Neural cell (in vitro differentiated cells): ENCODE measurements at regions not wholly inside any gene's neighbourhood (a gene's known extent, or its start where the extent isn't known, plus 50 kb on each side); places are given as distances from the start of the nearest gene placed in this dataset.

Source experiments
- H2AFZ ChIP-seq: fragments of 200-600, 300-800 bp; sonication (generic), shearing (Covaris generic); 2 replicates; pipeline ENCODE4 v1.6.0; 2014; ENCODE audit warnings: low read depth, mild to moderate bottlenecking, antibody characterized with exemption, low read length, moderate library complexity
- H3F3A ChIP-seq: fragments of 200-600 bp; shearing (Covaris generic); 2 replicates; pipeline ENCODE4 v1.6.1; 2016; ENCODE audit warnings: mild to moderate bottlenecking, moderate library complexity, mixed read lengths, antibody characterized with exemption, low read length; ENCODE audit not compliant: insufficient read depth, poor library complexity, severe bottlenecking
- H3K27ac ChIP-seq: fragments of 200-600, 300-800 bp; sonication (generic), shearing (Covaris generic); 2 replicates; pipeline ENCODE4 v1.5.1; 2014; ENCODE audit warnings: mild to moderate bottlenecking, low read length, moderate library complexity
- H3K27me3 ChIP-seq: fragments of 300-800, 200-600 bp; sonication (generic), shearing (Covaris generic); 2 replicates; pipeline ENCODE4 v1.6.0; 2014; ENCODE audit warnings: mild to moderate bottlenecking, low read depth, low read length, moderate library complexity; ENCODE audit not compliant: insufficient read depth
- H3K36me3 ChIP-seq: fragments of 300-800, 200-600 bp; sonication (generic), shearing (Covaris generic); 2 replicates; pipeline ENCODE4 v1.5.1; 2014; ENCODE audit warnings: mild to moderate bottlenecking, antibody characterized with exemption, low read length, moderate library complexity; ENCODE audit not compliant: insufficient read depth
- H3K4me2 ChIP-seq: fragments of 300-800, 200-600 bp; sonication (generic), shearing (Covaris generic); 2 replicates; pipeline ENCODE4 v1.6.0; 2014; ENCODE audit warnings: mild to moderate bottlenecking, low read length
- H3K4me3 ChIP-seq: fragments of 300-800, 200-600 bp; sonication (generic), shearing (Covaris generic); 2 replicates; pipeline ENCODE4 v1.5.1; 2014; ENCODE audit warnings: mild to moderate bottlenecking, low read length, moderate library complexity
- H3K79me2 ChIP-seq: fragments of 200-600 bp; shearing (Covaris generic); replicated peaks from 2 replicates; pipeline ENCODE4 v1.6.0; 2014; ENCODE audit warnings: mild to moderate bottlenecking, low read length, moderate library complexity; ENCODE audit not compliant: insufficient read depth
- H3K9ac ChIP-seq: fragments of 300-800, 200-600 bp; sonication (generic), shearing (Covaris generic); 2 replicates; pipeline ENCODE4 v1.6.1; 2016; ENCODE audit warnings: mild to moderate bottlenecking, low read length, mixed read lengths
- H3K9me2 ChIP-seq: fragments of 200-600 bp; shearing (Covaris generic); 2 replicates; pipeline ENCODE4 v1.6.1; 2016; ENCODE audit warnings: mild to moderate bottlenecking, low read length, mixed read lengths; ENCODE audit not compliant: insufficient read depth
- H3K9me3 ChIP-seq: fragments of 200-600, 300-800 bp; sonication (generic), shearing (Covaris generic); 2 replicates; pipeline ENCODE4 v1.6.1; 2016; ENCODE audit warnings: mild to moderate bottlenecking, mixed run types, low read length, moderate library complexity, mixed read lengths
- H4K20me1 ChIP-seq: fragments of 200-600 bp; shearing (Covaris generic); 2 replicates; pipeline ENCODE4 v1.6.1; 2016; ENCODE audit warnings: mild to moderate bottlenecking, mixed run types; ENCODE audit not compliant: insufficient read depth
- CTCF ChIP-seq: fragments of 450-650 bp; IDR thresholded peaks from 2 replicates; pipeline ENCODE4 v1.5.1; 2014; ENCODE audit warnings: antibody characterized with exemption, mild to moderate bottlenecking, moderate library complexity; ENCODE audit not compliant: poor library complexity, severe bottlenecking
- EP300 ChIP-seq: fragments of 450-650 bp; conservative IDR thresholded peaks from 2 replicates; pipeline ENCODE4 v1.6.1; 2014; ENCODE audit warnings: antibody characterized with exemption, mild to moderate bottlenecking, moderate library complexity; ENCODE audit not compliant: poor library complexity, severe bottlenecking
- EZH2 ChIP-seq: fragments of 200-600, 300-800 bp; shearing (Covaris generic), sonication (generic); IDR thresholded peaks from 2 replicates; pipeline ENCODE4 v1.6.1; 2014; ENCODE audit warnings: antibody characterized with exemption, low read length, borderline replicate concordance, mild to moderate bottlenecking; ENCODE audit not compliant: insufficient read depth, poor library complexity, severe bottlenecking
- MXI1 ChIP-seq: fragments of 450-650 bp; conservative IDR thresholded peaks from 2 replicates; pipeline ENCODE4 v1.6.1; 2014; ENCODE audit warnings: antibody characterized with exemption, mild to moderate bottlenecking; ENCODE audit not compliant: poor library complexity, severe bottlenecking
- POLR2AphosphoS5 ChIP-seq: IDR thresholded peaks from 2 replicates; pipeline ENCODE4 v1.6.1; 2012
- RAD21 ChIP-seq: fragments of 450-650 bp; conservative IDR thresholded peaks from 2 replicates; pipeline ENCODE4 v1.6.1; 2014; ENCODE audit warnings: antibody characterized with exemption, mild to moderate bottlenecking, moderate library complexity
- REST ChIP-seq: IDR thresholded peaks from 2 replicates; pipeline ENCODE4 v1.6.1; 2012; ENCODE audit warnings: borderline replicate concordance
- SMC3 ChIP-seq: fragments of 450-650 bp; conservative IDR thresholded peaks from 2 replicates; pipeline ENCODE4 v1.6.1; 2014; ENCODE audit warnings: antibody characterized with exemption, mild to moderate bottlenecking, moderate library complexity; ENCODE audit not compliant: poor library complexity
- TAF1 ChIP-seq: IDR thresholded peaks from 2 replicates; pipeline ENCODE4 v1.6.1; 2012; ENCODE audit warnings: low read depth

GRCh38 chr7:34333925-34334324, 324.1 kb upstream of the NPSR1 start:
- Histone ChIP-seq H3F3A (no peaks in the 10 kb centered on the region), H3K36me3 (no peaks in the 10 kb centered on the region), H3K9me3 (no peaks in the 10 kb centered on the region), H3K79me2 (no peaks in the 10 kb centered on the region), H3K4me2 (no peak overlapping the region), H3K27me3 (no peaks in the 10 kb centered on the region), H3K9ac (no peak overlapping the region), H3K27ac (no peak overlapping the region), H2AFZ (no peak overlapping the region), H4K20me1 (no peaks in the 10 kb centered on the region), H3K9me2 (no peaks in the 10 kb centered on the region), H3K4me3 (no peak overlapping the region)
- TF ChIP-seq POLR2AphosphoS5 (peak; percentile 79), EZH2 (no peak)

GRCh38 chr7:34337163-34337562, 320.9 kb upstream of the NPSR1 start:
- Histone ChIP-seq H3K27me3 (no peaks in the 10 kb centered on the region), H3K36me3 (no peaks in the 10 kb centered on the region), H3K9ac (no peak overlapping the region), H3F3A (no peaks in the 10 kb centered on the region), H3K79me2 (no peaks in the 10 kb centered on the region), H3K4me2 (no peak overlapping the region), H3K9me3 (no peaks in the 10 kb centered on the region), H3K4me3 (no peak overlapping the region), H3K27ac (no peak overlapping the region), H2AFZ (no peak overlapping the region), H4K20me1 (no peaks in the 10 kb centered on the region), H3K9me2 (no peaks in the 10 kb centered on the region)
- TF ChIP-seq EZH2 (no peak), REST (no peak), RAD21 (no peak), SMC3 (no peak), TAF1 (no peak), EP300 (no peak), POLR2AphosphoS5 (no peak), MXI1 (no peak), CTCF (no peak)

- no peaks in the 10 kb centered on the region for H3K79me2 ChIP-seq
- H3K9me2 ChIP-seq = no peaks in the 10 kb centered on the region
- no peaks in the 10 kb centered on the region for H3F3A ChIP-seq
- H3K27ac ChIP-seq = no peak overlapping the region
- no peak for TF ChIP-seq MXI1
- no peak for TF ChIP-seq TAF1
- TF ChIP-seq RAD21 = no peak
- TF ChIP-seq POLR2AphosphoS5 = no peak
- no peak for TF ChIP-seq CTCF
- TF ChIP-seq REST = no peak
- TF ChIP-seq SMC3 = no peak
- TF ChIP-seq EZH2 = no peak
- TF ChIP-seq EP300 = no peak
- no peak overlapping the region for H3K4me3 ChIP-seq
- H3K4me2 ChIP-seq = no peak overlapping the region
- H3K36me3 ChIP-seq = no peaks in the 10 kb centered on the region
- no peaks in the 10 kb centered on the region for H3K9me3 ChIP-seq
- H4K20me1 ChIP-seq = no peaks in the 10 kb centered on the region
- H3K9ac ChIP-seq = no peak overlapping the region
- H2AFZ ChIP-seq = no peak overlapping the region
- H3K27me3 ChIP-seq = no peaks in the 10 kb centered on the region
Measured at GRCh38 chr7:34338961-34339526, 319.0 kb upstream of the NPSR1 start.
